ENCODE measurements at regions not wholly inside any gene's neighbourhood (a gene's known extent, or its start where the extent isn't known, plus 50 kb on each side); places are given as distances from the start of the nearest gene placed in this dataset.

DNA sequence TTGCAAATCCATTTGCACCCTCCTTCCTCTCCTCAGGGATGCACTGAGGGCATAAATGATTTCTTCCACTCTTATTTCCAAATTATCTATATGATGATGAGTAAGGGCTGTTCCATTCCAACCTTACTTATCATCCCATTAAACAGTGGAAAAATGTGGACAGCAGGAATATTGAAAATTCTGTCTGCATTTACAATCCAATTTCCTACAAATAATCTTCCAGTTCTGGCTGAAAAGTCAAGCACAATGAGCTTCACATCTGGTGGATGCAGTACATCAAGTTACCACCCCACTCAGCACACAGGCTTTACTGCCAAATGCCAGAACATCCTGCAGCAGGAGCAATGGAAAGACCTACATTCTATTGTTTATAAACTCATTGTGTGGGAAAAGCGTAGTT, 345.0 kb upstream of the STEAP1 start:
- no peak overlapping the region for H3K27ac ChIP-seq
- no peaks in the 10 kb centered on the region for H3K36me3 ChIP-seq
- DNase-seq (ENCODE audit: low spot score in 2 of 2), result no peak
- intact Hi-C loops (cut with DNase I; ENCODE audit: low total_unique reads), result no loop called here
- no peak overlapping the region for H3K4me3 ChIP-seq
- TF ChIP-seq, protein P1, sequence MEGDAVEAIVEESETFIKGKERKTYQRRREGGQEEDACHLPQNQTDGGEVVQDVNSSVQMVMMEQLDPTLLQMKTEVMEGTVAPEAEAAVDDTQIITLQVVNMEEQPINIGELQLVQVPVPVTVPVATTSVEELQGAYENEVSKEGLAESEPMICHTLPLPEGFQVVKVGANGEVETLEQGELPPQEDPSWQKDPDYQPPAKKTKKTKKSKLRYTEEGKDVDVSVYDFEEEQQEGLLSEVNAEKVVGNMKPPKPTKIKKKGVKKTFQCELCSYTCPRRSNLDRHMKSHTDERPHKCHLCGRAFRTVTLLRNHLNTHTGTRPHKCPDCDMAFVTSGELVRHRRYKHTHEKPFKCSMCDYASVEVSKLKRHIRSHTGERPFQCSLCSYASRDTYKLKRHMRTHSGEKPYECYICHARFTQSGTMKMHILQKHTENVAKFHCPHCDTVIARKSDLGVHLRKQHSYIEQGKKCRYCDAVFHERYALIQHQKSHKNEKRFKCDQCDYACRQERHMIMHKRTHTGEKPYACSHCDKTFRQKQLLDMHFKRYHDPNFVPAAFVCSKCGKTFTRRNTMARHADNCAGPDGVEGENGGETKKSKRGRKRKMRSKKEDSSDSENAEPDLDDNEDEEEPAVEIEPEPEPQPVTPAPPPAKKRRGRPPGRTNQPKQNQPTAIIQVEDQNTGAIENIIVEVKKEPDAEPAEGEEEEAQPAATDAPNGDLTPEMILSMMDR (IDR thresholded peaks at IDR 0.05), result no peak
- TF ChIP-seq POLR2AphosphoS5 (IDR thresholded peaks at IDR 0.05), result no peak
- peaks cover 0 to 3% of the 10 kb centered on the region in 2 donors for H3K9me3 ChIP-seq
- no peaks in the 10 kb centered on the region for H3K27me3 ChIP-seq
- H3K4me1 ChIP-seq, result no peaks in the 10 kb centered on the region

DNA sequence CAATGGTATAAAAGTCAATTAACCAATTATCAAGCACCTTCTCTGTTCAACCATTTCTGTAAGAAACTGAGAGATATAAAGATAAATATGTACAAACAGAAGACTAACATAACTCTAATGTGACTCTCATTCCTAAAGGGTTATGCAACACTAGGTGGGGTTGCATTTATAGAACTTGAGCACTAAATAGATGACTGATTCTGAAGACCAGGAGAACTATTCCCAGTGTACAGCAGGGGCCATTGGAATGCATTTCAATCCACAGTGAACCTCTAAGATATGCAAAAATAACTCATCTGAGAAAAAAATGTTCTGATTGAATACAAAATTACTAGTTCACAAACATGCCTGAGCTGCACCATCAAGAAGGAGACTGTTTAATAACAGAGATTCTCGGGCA, 341.2 kb upstream of the STEAP1 start:
- H3K27ac ChIP-seq, result no peak overlapping the region
- TF ChIP-seq POLR2A (IDR thresholded peaks at IDR 0.05), result no peak
- TF ChIP-seq POLR2AphosphoS5 (IDR thresholded peaks at IDR 0.05), result no peak
- TF ChIP-seq, protein P1 (IDR thresholded peaks at IDR 0.05), result no peak
- H3K36me3 ChIP-seq, result no peaks in the 10 kb centered on the region
- no peaks in the 10 kb centered on the region for H3K27me3 ChIP-seq
- H3K4me1 ChIP-seq, result no peaks in the 10 kb centered on the region
- intact Hi-C loops (cut with DNase I; ENCODE audit: low total_unique reads), result no loop called here
- no peak overlapping the region for H3K4me3 ChIP-seq
- H3K9me3 ChIP-seq, result peaks cover 0 to 3% of the 10 kb centered on the region in 2 donors
- no peak for DNase-seq (ENCODE audit: low spot score in 2 of 2)

DNA sequence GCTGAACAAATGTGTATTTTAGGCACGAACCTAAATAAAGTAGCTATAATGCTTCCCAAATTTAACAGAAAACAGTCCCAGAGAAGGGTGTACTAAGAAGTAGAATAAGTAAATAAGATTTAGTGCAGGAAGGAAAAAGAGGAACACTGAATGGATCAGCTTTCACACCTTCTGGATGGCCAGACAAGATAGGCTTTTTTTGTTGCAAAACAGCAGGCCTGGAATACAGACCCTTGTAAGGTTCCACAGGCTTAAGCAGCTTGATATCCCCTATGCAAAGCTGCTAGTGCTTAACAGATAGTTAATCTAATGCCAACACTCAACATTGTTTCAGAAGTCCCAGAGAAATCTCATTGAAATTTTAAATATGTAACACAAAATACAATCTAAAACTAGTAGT, 328.1 kb upstream of the STEAP1 start:
- peaks cover 0 to 7% of the 10 kb centered on the region in 2 donors for H3K9me3 ChIP-seq
- no peak overlapping the region for H3K27ac ChIP-seq
- TF ChIP-seq, protein P1 (IDR thresholded peaks at IDR 0.05), result no peak
- no peak for TF ChIP-seq POLR2AphosphoS5 (IDR thresholded peaks at IDR 0.05)
- TF ChIP-seq POLR2A (IDR thresholded peaks at IDR 0.05), result no peak
- no peak for DNase-seq (ENCODE audit: low spot score in 2 of 2)
- no peaks in the 10 kb centered on the region for H3K4me1 ChIP-seq
- no peaks in the 10 kb centered on the region for H3K36me3 ChIP-seq
- intact Hi-C loops (cut with DNase I; ENCODE audit: low total_unique reads), result no loop called here
- H3K27me3 ChIP-seq, result no peaks in the 10 kb centered on the region
- no peak overlapping the region for H3K4me3 ChIP-seq

DNA sequence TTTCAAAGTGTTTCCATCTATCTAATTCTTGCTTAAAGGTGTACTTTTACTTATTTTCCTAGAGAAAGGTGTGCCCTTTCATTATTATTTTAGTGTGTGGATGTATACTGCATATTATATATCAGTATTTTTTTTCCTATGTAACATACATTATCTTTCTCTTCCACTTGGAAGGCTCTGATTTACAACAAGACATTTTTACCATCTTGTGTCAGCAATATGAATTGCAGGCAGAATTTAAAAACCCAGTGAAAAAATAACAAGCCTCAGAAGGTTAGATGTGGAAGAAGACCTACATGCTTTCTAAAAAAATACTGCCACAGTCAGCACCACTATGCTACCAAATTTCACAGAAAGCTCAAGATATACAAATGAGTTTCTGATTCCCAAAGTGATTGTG, 327.7 kb upstream of the STEAP1 start:
- peaks cover 0 to 7% of the 10 kb centered on the region in 2 donors for H3K9me3 ChIP-seq
- no peaks in the 10 kb centered on the region for H3K36me3 ChIP-seq
- TF ChIP-seq, protein P1 (IDR thresholded peaks at IDR 0.05), result no peak
- no peak for TF ChIP-seq POLR2AphosphoS5 (IDR thresholded peaks at IDR 0.05)
- TF ChIP-seq POLR2A (IDR thresholded peaks at IDR 0.05), result no peak
- no peak for DNase-seq (ENCODE audit: low spot score in 2 of 2)
- no peaks in the 10 kb centered on the region for H3K4me1 ChIP-seq
- no peak overlapping the region for H3K4me3 ChIP-seq
- intact Hi-C loops (cut with DNase I; ENCODE audit: low total_unique reads), result no loop called here
- H3K27ac ChIP-seq, result no peak overlapping the region
- no peaks in the 10 kb centered on the region for H3K27me3 ChIP-seq

DNA sequence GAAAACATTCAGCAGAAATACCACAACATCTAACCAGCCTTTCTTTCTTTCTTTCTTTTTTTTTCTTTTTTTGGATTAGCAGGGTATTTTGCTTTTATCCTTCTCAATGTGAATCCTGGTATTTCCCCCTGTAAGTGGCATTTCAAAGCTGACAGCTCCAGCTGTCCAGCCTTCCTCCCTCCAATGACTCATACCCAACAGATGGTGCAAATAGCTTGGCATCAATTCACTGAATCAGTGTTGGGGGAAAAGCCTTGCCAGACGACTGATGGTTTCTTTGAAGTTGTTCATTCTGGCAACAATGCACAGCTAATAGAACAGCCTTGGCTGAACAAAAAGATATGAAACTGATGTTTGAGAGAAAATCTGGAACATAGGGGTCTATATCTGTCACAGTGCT, 316.8 kb upstream of the STEAP1 start:
- intact Hi-C loops (cut with DNase I; ENCODE audit: low total_unique reads), result no loop called here
- DNase-seq (ENCODE audit: low spot score in 2 of 2), result no peak
- H3K27ac ChIP-seq, result no peak overlapping the region
- no peak overlapping the region for H3K4me3 ChIP-seq
- H3K27me3 ChIP-seq, result no peaks in the 10 kb centered on the region
- no peaks in the 10 kb centered on the region for H3K9me3 ChIP-seq
- no peaks in the 10 kb centered on the region for H3K36me3 ChIP-seq
- H3K4me1 ChIP-seq, result no peaks in the 10 kb centered on the region
- no peak for TF ChIP-seq POLR2AphosphoS5 (IDR thresholded peaks at IDR 0.05)
- TF ChIP-seq POLR2A (IDR thresholded peaks at IDR 0.05), result no peak
- TF ChIP-seq, protein P1 (IDR thresholded peaks at IDR 0.05), result no peak

Measured in breast epithelium (tissue), 4 donors.